ENCODE measurements at regions not wholly inside any gene's neighbourhood (a gene's known extent, or its start where the extent isn't known, plus 50 kb on each side); places are given as distances from the start of the nearest gene placed in this dataset.

GRCh38 chr2:7945026-7945425 lies 736.8 kb upstream of the ID2 start:
- no peak overlapping the region for H3K4me3 ChIP-seq (ENCODE audit: low read depth, low read length)
- TF ChIP-seq CTCF (IDR thresholded peaks at IDR 0.05; ENCODE audit: control insufficient read depth, extremely low read depth, insufficient read depth), result no peak
- DNase-seq (ENCODE audit: low read depth), result no peak

- H3K4me3 ChIP-seq (ENCODE audit: low read depth, low read length), result no peak overlapping the region
- no peak for TF ChIP-seq CTCF (IDR thresholded peaks at IDR 0.05; ENCODE audit: control insufficient read depth, extremely low read depth, insufficient read depth)
- DNase-seq (ENCODE audit: low read depth), result no peak
Observed at GRCh38 chr2:7950035-7950612, 731.7 kb upstream of the ID2 start.

GRCh38 chr2:7951001-7951400 lies 730.9 kb upstream of the ID2 start:
- TF ChIP-seq CTCF (IDR thresholded peaks at IDR 0.05; ENCODE audit: control insufficient read depth, extremely low read depth, insufficient read depth), result no peak
- H3K4me3 ChIP-seq (ENCODE audit: low read depth, low read length), result no peak overlapping the region
- no peak for DNase-seq (ENCODE audit: low read depth)

GRCh38 chr2:7951490-7951889 lies 730.4 kb upstream of the ID2 start:
- TF ChIP-seq CTCF (IDR thresholded peaks at IDR 0.05; ENCODE audit: control insufficient read depth, extremely low read depth, insufficient read depth), result no peak
- no peak for DNase-seq (ENCODE audit: low read depth)

GRCh38 chr2:7952046-7952745 lies 729.7 kb upstream of the ID2 start:
- DNase-seq (ENCODE audit: low read depth), result no peak
- no peak overlapping the region for H3K4me3 ChIP-seq (ENCODE audit: low read depth, low read length)
- no peak for TF ChIP-seq CTCF (IDR thresholded peaks at IDR 0.05; ENCODE audit: control insufficient read depth, extremely low read depth, insufficient read depth)

More at GRCh38 chr2:7951490-7951889, 730.4 kb upstream of the ID2 start:
- H3K4me3 ChIP-seq (ENCODE audit: low read depth, low read length), result no peak overlapping the region

- no peak overlapping the region for H3K4me3 ChIP-seq (ENCODE audit: low read depth, low read length)
- no peak for DNase-seq (ENCODE audit: low read depth)
- TF ChIP-seq CTCF (IDR thresholded peaks at IDR 0.05; ENCODE audit: control insufficient read depth, extremely low read depth, insufficient read depth), result no peak
Observed at GRCh38 chr2:7953195-7953594, 728.7 kb upstream of the ID2 start.

GRCh38 chr2:7954234-7954633 lies 727.6 kb upstream of the ID2 start:
- no peak for TF ChIP-seq CTCF (IDR thresholded peaks at IDR 0.05; ENCODE audit: control insufficient read depth, extremely low read depth, insufficient read depth)
- no peak for DNase-seq (ENCODE audit: low read depth)
- no peak overlapping the region for H3K4me3 ChIP-seq (ENCODE audit: low read depth, low read length)
